Liver (tissue), 8 donors: ENCODE measurements at regions not wholly inside any gene's neighbourhood (a gene's known extent, or its start where the extent isn't known, plus 50 kb on each side); places are given as distances from the start of the nearest gene placed in this dataset.

Experiments used
- DNase-seq: peaks from one replicate; pipeline ENCODE4 v3.0.0-alpha.2; 2017; ENCODE audit warnings: low spot score
- H3K27ac ChIP-seq, 2 donors: one replicate each; pipeline ENCODE4 v1.7.0; 2013; ENCODE audit warnings: inconsistent platforms in 2 of 2, low read length in 2 of 2, control low read depth in 1 of 2, low read depth in 1 of 2, mild to moderate bottlenecking in 1 of 2
- H3K27me3 ChIP-seq, 4 donors: one replicate each; pipeline versions ENCODE4 v1.6.1 to v1.7.0; 2013; ENCODE audit warnings: low read length in 3 of 4, inconsistent platforms in 1 of 4, mild to moderate bottlenecking in 1 of 4, moderate library complexity in 1 of 4; ENCODE audit not compliant: control insufficient read depth in 4 of 4, insufficient read depth in 4 of 4
- H3K36me3 ChIP-seq, 4 donors: one replicate each; pipeline versions ENCODE4 v1.6.1 to v1.7.0; 2013; ENCODE audit warnings: low read length in 3 of 4, mild to moderate bottlenecking in 3 of 4, low read depth in 1 of 4, moderate library complexity in 1 of 4; ENCODE audit not compliant: control insufficient read depth in 4 of 4, insufficient read depth in 3 of 4
- H3K4me1 ChIP-seq, 4 donors: one replicate each; pipeline versions ENCODE4 v1.6.1 to v1.7.0; 2013; ENCODE audit warnings: low read length in 3 of 4, mild to moderate bottlenecking in 3 of 4, moderate library complexity in 1 of 4; ENCODE audit not compliant: control insufficient read depth in 4 of 4, insufficient read depth in 4 of 4
- H3K4me3 ChIP-seq, 3 donors: one replicate each; pipeline versions ENCODE4 v1.6.1 to v1.7.0; 2013; ENCODE audit warnings: low read length in 3 of 3, control low read depth in 1 of 3, low read depth in 1 of 3, mild to moderate bottlenecking in 1 of 3
- H3K9ac ChIP-seq, 2 donors: one replicate each; pipeline ENCODE4 v1.7.0; 2013; ENCODE audit warnings: low read length in 2 of 2, mild to moderate bottlenecking in 2 of 2, moderate library complexity in 2 of 2, control low read depth in 1 of 2, low read depth in 1 of 2
- H3K9me3 ChIP-seq, 4 donors: one replicate each; pipeline versions ENCODE4 v1.6.1 to v1.7.0; 2013; ENCODE audit warnings: low read length in 3 of 4; ENCODE audit not compliant: control insufficient read depth in 4 of 4
- EGR1 ChIP-seq, 2 donors: IDR thresholded peaks; 2 replicates each; pipeline ENCODE4 v1.6.1; 2016 to 2018; ENCODE audit warnings: antibody characterized with exemption in 2 of 2, low read depth in 2 of 2
- FOXA1 ChIP-seq: IDR thresholded peaks from 2 replicates; pipeline ENCODE4 v1.6.1; 2016; ENCODE audit warnings: antibody characterized with exemption
- FOXA2 ChIP-seq: IDR thresholded peaks from 2 replicates; pipeline ENCODE4 v1.6.1; 2016; ENCODE audit warnings: antibody characterized with exemption
- GABPA ChIP-seq, 2 donors: IDR thresholded peaks in 1 of 2; conservative IDR thresholded peaks in 1 of 2; 2 replicates each; pipeline ENCODE4 v1.6.1; 2016; ENCODE audit warnings: antibody characterized with exemption in 2 of 2, mild to moderate bottlenecking in 1 of 2, moderate library complexity in 1 of 2
- HNF4A ChIP-seq, 2 donors: conservative IDR thresholded peaks; 2 replicates each; pipeline ENCODE4 v1.6.1; 2016; ENCODE audit warnings: antibody characterized with exemption in 2 of 2, mild to moderate bottlenecking in 2 of 2
- HNF4G ChIP-seq: IDR thresholded peaks from 2 replicates; pipeline ENCODE4 v1.6.1; 2016; ENCODE audit warnings: antibody characterized with exemption
- JUND ChIP-seq, 2 donors: IDR thresholded peaks; 2 replicates each; pipeline ENCODE4 v1.6.1; 2016; ENCODE audit warnings: antibody characterized with exemption in 2 of 2
- NR2F2 ChIP-seq: IDR thresholded peaks from 2 replicates; pipeline ENCODE4 v1.6.1; 2016; ENCODE audit warnings: antibody characterized with exemption
- RAD21 ChIP-seq, 2 donors: IDR thresholded peaks; 2 replicates each; pipeline ENCODE4 v1.6.1; 2016; ENCODE audit warnings: antibody characterized with exemption in 2 of 2, mild to moderate bottlenecking in 2 of 2
- RXRA ChIP-seq, 2 donors: IDR thresholded peaks; 2 replicates each; pipeline ENCODE4 v1.6.1; 2017 to 2018; ENCODE audit warnings: antibody characterized with exemption in 2 of 2, mild to moderate bottlenecking in 1 of 2
- SP1 ChIP-seq: IDR thresholded peaks from 2 replicates; pipeline ENCODE4 v1.6.1; 2018; ENCODE audit warnings: antibody characterized with exemption, mild to moderate bottlenecking
- TAF1 ChIP-seq: conservative IDR thresholded peaks from 2 replicates; pipeline ENCODE4 v1.6.1; 2016; ENCODE audit warnings: antibody characterized with exemption, mild to moderate bottlenecking
- YY1 ChIP-seq: IDR thresholded peaks from 2 replicates; pipeline ENCODE4 v1.6.1; 2016; ENCODE audit warnings: antibody characterized with exemption, mild to moderate bottlenecking
- WGBS: extraction: QIAGEN DNeasy Blood & Tissue Kit; methylation state at CpG from one replicate; pipeline ENCODE4 v1.1.7; 2013; 5-methylcytosine and 5-hydroxymethylcytosine counted together
- TF ChIP-seq, protein P1 (sequence below): IDR thresholded peaks from 2 replicates; pipeline ENCODE4 v1.6.1; 2016; ENCODE audit warnings: antibody characterized with exemption, mild to moderate bottlenecking
- TF ChIP-seq, protein P2 (sequence below): IDR thresholded peaks from 2 replicates; pipeline ENCODE4 v1.6.1; 2016; ENCODE audit warnings: antibody characterized with exemption
- TF ChIP-seq, protein P3 (sequence below): IDR thresholded peaks from 2 replicates; pipeline ENCODE4 v1.6.1; 2016; ENCODE audit warnings: antibody characterized with exemption
- TF ChIP-seq, protein P4 (sequence below): IDR thresholded peaks from 2 replicates; pipeline ENCODE4 v1.6.1; 2016; ENCODE audit warnings: antibody characterized with exemption
- TF ChIP-seq, protein P5 (sequence below): fragments of 150-350 bp; IDR thresholded peaks from 2 replicates; pipeline ENCODE4 v1.5.1; 2017; ENCODE audit warnings: improper control_type of control experiment, low read depth, low read length; ENCODE audit not compliant: missing input control
- donor health status: healthy.
- donor health status: healthy.
- donor health status: healthy.
- donor health status: healthy.
- donor health status: healthy.

DNA sequence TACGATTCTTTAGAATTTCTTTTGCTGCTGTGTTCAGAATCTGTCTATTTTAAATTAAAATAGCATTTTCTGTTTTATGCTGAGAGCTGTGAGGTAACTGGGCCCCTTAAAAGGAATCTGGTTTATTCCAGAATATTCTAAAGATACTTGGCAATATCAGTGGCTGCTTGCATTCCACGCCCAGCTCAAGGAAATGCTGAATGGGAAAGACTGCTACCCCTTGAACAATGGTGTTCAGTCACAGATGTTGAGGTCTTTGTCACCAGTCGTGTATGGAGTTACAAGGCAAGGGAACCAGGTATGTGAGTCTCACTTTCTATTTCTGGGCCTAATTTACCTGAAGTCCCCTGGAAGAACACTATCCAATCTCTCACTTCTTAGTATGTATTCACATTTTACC lies 377.9 kb upstream of the CDH7 start:
- TF ChIP-seq FOXA2 (no peak), SP1 (no peak), GABPA (IDR thresholded peaks at IDR 0.05 in 1 of 2, conservative IDR thresholded peaks at IDR 0.05 in 1 of 2) (no peak), NR2F2 (no peak), TAF1 (no peak), HNF4A (conservative IDR thresholded peaks at IDR 0.05) (no peak), HNF4G (no peak), FOXA1 (no peak), RXRA (IDR thresholded peaks at IDR 0.05) (no peak), YY1 (no peak)
- TF ChIP-seq, protein P1, sequence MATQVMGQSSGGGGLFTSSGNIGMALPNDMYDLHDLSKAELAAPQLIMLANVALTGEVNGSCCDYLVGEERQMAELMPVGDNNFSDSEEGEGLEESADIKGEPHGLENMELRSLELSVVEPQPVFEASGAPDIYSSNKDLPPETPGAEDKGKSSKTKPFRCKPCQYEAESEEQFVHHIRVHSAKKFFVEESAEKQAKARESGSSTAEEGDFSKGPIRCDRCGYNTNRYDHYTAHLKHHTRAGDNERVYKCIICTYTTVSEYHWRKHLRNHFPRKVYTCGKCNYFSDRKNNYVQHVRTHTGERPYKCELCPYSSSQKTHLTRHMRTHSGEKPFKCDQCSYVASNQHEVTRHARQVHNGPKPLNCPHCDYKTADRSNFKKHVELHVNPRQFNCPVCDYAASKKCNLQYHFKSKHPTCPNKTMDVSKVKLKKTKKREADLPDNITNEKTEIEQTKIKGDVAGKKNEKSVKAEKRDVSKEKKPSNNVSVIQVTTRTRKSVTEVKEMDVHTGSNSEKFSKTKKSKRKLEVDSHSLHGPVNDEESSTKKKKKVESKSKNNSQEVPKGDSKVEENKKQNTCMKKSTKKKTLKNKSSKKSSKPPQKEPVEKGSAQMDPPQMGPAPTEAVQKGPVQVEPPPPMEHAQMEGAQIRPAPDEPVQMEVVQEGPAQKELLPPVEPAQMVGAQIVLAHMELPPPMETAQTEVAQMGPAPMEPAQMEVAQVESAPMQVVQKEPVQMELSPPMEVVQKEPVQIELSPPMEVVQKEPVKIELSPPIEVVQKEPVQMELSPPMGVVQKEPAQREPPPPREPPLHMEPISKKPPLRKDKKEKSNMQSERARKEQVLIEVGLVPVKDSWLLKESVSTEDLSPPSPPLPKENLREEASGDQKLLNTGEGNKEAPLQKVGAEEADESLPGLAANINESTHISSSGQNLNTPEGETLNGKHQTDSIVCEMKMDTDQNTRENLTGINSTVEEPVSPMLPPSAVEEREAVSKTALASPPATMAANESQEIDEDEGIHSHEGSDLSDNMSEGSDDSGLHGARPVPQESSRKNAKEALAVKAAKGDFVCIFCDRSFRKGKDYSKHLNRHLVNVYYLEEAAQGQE = no peak
- TF ChIP-seq, protein P2, sequence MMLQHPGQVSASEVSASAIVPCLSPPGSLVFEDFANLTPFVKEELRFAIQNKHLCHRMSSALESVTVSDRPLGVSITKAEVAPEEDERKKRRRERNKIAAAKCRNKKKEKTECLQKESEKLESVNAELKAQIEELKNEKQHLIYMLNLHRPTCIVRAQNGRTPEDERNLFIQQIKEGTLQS = no peak
- Histone ChIP-seq H3K9ac (no peak overlapping the region), H3K4me1 (no peaks in the 10 kb centered on the region), H3K9me3 (no peaks in the 10 kb centered on the region), H3K36me3 (no peaks in the 10 kb centered on the region), H3K27me3 (no peaks in the 10 kb centered on the region), H3K27ac (no peak overlapping the region), H3K4me3 (no peak overlapping the region)
- DNase-seq = no peak
- WGBS = 74% methylated on average over 3 of the region's 3 CpGs

DNA sequence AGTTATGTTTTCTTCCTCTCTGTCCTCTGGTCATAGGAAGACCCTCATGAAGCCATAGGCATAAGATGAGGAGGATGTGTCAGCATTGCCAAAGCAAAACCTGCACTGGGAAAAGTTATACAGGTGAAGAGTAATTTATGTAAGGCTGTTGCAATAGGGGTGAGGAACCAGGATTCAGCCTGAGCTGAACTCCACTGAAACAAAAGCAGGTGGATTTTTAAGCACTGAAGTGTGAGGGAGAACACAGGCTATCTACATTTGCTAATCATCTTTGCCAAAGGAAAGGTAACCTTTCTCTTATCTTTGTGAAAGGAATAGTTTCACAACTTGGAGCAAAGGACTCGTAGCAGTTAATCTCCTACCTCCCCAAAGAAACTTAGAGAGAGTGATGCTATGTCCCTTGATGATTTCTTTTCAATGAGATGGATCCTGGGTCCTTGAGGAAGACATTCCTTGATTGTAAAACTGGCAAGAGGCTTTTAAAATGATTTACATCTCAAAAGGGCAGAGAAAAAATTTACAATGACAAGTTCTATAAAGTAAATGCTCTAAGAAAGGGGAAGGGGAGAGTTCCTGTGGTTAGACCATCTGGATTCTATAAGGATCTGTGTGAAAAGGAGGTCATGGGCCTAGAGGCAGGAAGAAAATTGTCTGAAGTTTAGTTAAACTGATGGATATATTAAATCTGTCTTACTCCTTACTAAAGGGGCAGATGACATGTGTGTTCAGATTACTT lies 385.4 kb upstream of the CDH7 start:
- WGBS = 0% methylated on average over 1 of the region's 1 CpG
- H3K4me1 ChIP-seq = no peaks in the 10 kb centered on the region

More for the DNA sequence above, 385.4 kb upstream of the CDH7 start:
- H3K9ac ChIP-seq = no peak overlapping the region
- TF ChIP-seq FOXA1 = no peak
- TF ChIP-seq FOXA2 = no peak
- no peak for TF ChIP-seq JUND (IDR thresholded peaks at IDR 0.05)
- TF ChIP-seq RAD21 (IDR thresholded peaks at IDR 0.05) = no peak
- TF ChIP-seq SP1 = no peak
- TF ChIP-seq, protein P3, sequence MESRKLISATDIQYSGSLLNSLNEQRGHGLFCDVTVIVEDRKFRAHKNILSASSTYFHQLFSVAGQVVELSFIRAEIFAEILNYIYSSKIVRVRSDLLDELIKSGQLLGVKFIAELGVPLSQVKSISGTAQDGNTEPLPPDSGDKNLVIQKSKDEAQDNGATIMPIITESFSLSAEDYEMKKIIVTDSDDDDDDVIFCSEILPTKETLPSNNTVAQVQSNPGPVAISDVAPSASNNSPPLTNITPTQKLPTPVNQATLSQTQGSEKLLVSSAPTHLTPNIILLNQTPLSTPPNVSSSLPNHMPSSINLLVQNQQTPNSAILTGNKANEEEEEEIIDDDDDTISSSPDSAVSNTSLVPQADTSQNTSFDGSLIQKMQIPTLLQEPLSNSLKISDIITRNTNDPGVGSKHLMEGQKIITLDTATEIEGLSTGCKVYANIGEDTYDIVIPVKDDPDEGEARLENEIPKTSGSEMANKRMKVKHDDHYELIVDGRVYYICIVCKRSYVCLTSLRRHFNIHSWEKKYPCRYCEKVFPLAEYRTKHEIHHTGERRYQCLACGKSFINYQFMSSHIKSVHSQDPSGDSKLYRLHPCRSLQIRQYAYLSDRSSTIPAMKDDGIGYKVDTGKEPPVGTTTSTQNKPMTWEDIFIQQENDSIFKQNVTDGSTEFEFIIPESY = no peak
- no peak for TF ChIP-seq YY1
- TF ChIP-seq GABPA (IDR thresholded peaks at IDR 0.05 in 1 of 2, conservative IDR thresholded peaks at IDR 0.05 in 1 of 2) = no peak
- TF ChIP-seq RXRA (IDR thresholded peaks at IDR 0.05) = no peak
- no peak for TF ChIP-seq NR2F2
- TF ChIP-seq, protein P1 = no peak
- no peak for TF ChIP-seq HNF4G
- TF ChIP-seq HNF4A (conservative IDR thresholded peaks at IDR 0.05) = no peak
- TF ChIP-seq, protein P2 = no peak
- no peak for TF ChIP-seq EGR1 (IDR thresholded peaks at IDR 0.05; ENCODE audit: low read depth in 2 of 2)
- TF ChIP-seq TAF1 = no peak
- TF ChIP-seq, protein P4, sequence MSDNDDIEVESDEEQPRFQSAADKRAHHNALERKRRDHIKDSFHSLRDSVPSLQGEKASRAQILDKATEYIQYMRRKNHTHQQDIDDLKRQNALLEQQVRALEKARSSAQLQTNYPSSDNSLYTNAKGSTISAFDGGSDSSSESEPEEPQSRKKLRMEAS = no peak
- TF ChIP-seq, protein P5, sequence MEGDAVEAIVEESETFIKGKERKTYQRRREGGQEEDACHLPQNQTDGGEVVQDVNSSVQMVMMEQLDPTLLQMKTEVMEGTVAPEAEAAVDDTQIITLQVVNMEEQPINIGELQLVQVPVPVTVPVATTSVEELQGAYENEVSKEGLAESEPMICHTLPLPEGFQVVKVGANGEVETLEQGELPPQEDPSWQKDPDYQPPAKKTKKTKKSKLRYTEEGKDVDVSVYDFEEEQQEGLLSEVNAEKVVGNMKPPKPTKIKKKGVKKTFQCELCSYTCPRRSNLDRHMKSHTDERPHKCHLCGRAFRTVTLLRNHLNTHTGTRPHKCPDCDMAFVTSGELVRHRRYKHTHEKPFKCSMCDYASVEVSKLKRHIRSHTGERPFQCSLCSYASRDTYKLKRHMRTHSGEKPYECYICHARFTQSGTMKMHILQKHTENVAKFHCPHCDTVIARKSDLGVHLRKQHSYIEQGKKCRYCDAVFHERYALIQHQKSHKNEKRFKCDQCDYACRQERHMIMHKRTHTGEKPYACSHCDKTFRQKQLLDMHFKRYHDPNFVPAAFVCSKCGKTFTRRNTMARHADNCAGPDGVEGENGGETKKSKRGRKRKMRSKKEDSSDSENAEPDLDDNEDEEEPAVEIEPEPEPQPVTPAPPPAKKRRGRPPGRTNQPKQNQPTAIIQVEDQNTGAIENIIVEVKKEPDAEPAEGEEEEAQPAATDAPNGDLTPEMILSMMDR = no peak
- H3K9me3 ChIP-seq = no peaks in the 10 kb centered on the region
- H3K36me3 ChIP-seq = no peaks in the 10 kb centered on the region
- H3K27me3 ChIP-seq = no peaks in the 10 kb centered on the region
- H3K4me3 ChIP-seq = no peak overlapping the region
- H3K27ac ChIP-seq = no peak overlapping the region
- no peak for DNase-seq
